AG10803 (cell line): ENCODE measurements at regions not wholly inside any gene's neighbourhood (a gene's known extent, or its start where the extent isn't known, plus 50 kb on each side); places are given as distances from the start of the nearest gene placed in this dataset.

Experiments
- DNase-seq: peaks from one replicate; pipeline ENCODE4 v3.0.0; 2010; ENCODE audit warnings: low read depth
- H3K4me3 ChIP-seq: 2 replicates; pipeline ENCODE4 v1.5.1; 2011; ENCODE audit warnings: mild to moderate bottlenecking, low read length, control low read depth
- TF ChIP-seq, protein P1 (sequence below): conservative IDR thresholded peaks from 2 replicates; pipeline ENCODE4 v1.5.1; 2011; ENCODE audit warnings: mild to moderate bottlenecking, low read length, control low read depth, inconsistent platforms

DNA sequence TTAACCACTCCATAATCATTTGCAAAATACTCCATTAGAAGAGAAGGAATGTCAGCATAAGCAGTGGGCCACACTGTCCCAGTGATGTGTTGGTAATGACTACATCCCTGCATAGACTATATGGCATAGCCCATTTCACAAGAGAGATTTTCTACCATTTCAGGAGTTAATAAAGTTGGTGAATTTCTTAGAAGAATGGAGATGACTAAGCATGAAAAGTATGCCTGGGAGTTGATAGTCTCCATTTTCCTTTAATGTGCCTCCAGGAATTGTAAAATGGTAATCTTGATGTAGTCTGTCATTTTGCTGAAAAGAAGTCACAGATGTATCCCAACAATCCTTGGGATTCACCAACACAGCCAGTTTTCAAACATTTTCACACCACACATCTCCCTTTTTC lies 608.8 kb upstream of the CHRM3 start:
- TF ChIP-seq, protein P1, sequence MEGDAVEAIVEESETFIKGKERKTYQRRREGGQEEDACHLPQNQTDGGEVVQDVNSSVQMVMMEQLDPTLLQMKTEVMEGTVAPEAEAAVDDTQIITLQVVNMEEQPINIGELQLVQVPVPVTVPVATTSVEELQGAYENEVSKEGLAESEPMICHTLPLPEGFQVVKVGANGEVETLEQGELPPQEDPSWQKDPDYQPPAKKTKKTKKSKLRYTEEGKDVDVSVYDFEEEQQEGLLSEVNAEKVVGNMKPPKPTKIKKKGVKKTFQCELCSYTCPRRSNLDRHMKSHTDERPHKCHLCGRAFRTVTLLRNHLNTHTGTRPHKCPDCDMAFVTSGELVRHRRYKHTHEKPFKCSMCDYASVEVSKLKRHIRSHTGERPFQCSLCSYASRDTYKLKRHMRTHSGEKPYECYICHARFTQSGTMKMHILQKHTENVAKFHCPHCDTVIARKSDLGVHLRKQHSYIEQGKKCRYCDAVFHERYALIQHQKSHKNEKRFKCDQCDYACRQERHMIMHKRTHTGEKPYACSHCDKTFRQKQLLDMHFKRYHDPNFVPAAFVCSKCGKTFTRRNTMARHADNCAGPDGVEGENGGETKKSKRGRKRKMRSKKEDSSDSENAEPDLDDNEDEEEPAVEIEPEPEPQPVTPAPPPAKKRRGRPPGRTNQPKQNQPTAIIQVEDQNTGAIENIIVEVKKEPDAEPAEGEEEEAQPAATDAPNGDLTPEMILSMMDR, result no peak
- H3K4me3 ChIP-seq, result no peak overlapping the region

DNA sequence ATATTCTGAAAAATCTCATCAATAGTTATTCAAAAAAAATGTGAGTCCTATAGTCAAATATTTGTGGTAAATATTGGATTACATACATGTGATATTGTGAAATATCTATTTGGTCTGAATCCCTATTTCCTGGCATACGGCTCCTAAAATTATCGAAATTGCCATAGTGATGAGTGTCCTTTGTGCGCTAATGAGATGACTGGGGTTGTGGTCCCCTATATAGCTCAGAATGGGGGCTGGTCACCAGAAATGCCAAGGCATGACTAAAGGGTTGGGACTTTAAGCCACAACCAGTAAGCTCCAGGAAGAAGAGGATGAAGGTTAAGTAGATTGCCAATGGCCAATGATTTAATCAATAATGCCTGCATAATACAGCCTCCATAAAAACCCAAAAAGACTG lies 610.2 kb upstream of the CHRM3 start:
- H3K4me3 ChIP-seq, result no peak overlapping the region
- TF ChIP-seq, protein P1, result no peak
- no peak for DNase-seq

More for the DNA sequence above, 608.8 kb upstream of the CHRM3 start:
- peak; percentile 2 for DNase-seq

DNA sequence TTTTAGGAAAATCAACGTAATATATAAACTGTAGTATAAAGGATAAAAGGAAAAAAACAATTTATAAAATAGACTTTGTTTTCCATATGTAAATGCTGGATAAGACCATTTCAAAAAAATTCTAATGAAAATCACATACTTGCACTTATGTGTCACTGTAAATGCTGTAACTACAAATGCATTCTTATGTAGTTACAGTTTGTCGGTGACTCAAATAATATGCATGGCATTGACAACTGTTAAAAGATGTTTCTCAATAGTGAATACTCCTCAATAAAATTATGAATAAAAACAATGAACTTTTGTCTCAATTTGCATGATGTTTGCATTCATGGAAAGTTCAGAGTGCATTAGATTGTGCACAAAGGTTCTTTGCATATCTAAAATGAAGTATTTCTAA lies 614.0 kb upstream of the CHRM3 start:
- DNase-seq, result peak; percentile 0
- no peak overlapping the region for H3K4me3 ChIP-seq
- TF ChIP-seq, protein P1, result no peak

DNA sequence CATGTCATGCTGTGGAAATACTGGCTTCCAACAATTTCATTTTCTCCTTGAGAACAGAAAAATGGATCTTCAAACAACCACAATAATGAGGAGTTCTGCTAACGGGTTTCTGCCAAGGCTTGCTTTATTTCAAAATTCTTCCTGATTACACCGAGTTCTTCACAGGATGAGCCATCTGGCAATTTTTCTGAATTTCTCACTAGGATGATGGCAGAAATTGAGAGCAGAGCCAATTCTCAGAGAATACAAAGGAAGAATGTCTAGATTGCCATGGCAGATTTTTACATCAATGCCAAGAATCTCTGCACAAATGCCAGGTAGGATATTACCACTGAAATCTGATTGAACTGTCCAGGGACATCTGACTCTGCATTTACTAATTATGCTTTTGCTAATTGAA lies 619.0 kb upstream of the CHRM3 start:
- H3K4me3 ChIP-seq, result no peak overlapping the region
- TF ChIP-seq, protein P1, result no peak
- DNase-seq, result no peak

DNA sequence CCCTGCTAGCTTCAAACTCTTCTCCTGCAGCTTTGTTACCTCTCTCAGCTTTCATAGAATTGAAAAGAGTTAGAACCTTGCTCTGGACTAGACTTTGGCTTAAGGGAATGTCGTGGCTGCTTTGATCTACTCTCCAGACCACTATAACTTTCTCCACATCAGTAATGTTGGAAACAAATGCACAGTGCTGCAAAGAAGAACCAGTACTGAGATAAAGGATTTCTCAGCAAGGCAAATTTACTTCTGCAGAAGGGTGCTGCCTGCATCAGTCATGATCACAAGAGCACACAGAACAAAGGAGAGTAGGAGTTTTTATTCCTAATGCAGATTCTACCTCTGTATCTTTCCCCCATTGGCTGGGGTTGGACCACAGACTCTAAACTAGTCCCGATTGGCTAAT lies 621.6 kb upstream of the CHRM3 start:
- DNase-seq, result no peak
- TF ChIP-seq, protein P1, result no peak
- no peak overlapping the region for H3K4me3 ChIP-seq

DNA sequence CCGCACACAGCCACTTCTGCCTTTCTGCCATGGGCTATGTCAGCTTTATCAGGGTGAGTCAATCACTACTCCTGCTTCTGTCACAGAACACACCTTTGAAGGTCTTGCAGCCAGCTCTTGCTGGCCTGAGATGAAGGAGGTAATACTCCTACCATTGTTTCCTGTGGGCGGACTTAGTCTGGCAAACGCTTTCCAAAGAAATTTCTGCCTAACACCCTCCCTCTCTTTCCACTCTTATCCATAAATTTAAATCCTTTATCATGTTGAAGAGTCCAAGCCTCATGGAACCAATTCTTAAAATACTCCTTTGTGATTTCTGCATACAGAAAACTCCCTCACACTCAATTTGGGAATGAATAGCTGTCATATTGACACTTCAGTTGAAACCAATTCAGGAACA lies 633.1 kb upstream of the CHRM3 start:
- H3K4me3 ChIP-seq, result no peak overlapping the region
- DNase-seq, result no peak
- TF ChIP-seq, protein P1, result no peak

DNA sequence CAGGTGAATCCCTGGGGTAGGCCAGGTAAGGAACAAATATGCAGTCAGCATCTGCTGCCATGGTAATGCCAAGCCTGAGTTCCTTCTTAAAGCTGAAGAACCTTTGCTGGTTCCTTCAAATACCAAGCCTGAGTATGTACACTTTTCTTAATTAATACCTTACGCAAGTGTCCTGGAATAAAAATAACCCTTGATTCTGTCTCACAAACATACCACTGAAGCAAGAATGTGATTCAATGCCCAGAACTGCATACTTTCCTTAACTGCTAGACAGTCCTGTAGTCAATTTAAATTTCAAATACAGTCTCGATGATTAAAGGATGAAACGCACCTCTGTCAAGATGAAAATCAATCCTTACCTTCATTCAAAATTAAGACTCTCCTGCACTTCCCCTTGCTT lies 634.0 kb upstream of the CHRM3 start:
- DNase-seq, result peak; percentile 18
- TF ChIP-seq, protein P1, result no peak
- H3K4me3 ChIP-seq, result no peak overlapping the region
